ENCODE measurements at regions not wholly inside any gene's neighbourhood (a gene's known extent, or its start where the extent isn't known, plus 50 kb on each side); places are given as distances from the start of the nearest gene placed in this dataset.
"Not testable (repeated sequence)": the region's sequence is repeated elsewhere in the genome, so short reads cannot be mapped to it uniquely, and the experiment has no call there.

DNA sequence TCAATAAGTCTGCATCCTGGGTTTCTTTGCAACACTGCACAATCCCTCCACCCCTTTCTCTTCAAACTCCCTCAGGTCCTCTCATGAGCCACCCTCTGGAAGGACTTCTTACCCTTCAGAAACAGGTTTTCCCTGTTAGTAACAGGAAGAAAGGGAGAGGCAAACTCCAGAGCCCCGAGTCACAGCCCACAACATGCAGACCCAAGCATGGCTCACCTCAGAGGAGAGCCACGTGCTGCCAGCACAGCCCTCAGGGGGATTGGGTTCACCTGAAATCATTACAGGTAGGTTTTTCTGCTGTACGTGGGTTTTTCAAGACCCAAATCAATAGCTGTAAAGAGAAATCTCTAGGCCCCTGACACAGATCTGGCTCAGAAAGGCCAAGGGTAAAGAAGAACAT is 359.7 kb upstream of the ATP10A start:
- Histone ChIP-seq H3F3A (ENCODE audit: insufficient read depth, low read length, poor library complexity, severe bottlenecking) (no peaks in the 10 kb centered on the region), H3K9ac (ENCODE audit: low read length) (no peak overlapping the region), H2AFZ (ENCODE audit: low read depth, low read length) (no peak overlapping the region), H3K4me2 (ENCODE audit: low read length) (no peak overlapping the region), H3K9me3 (ENCODE audit: low read length) (no peaks in the 10 kb centered on the region), H4K20me1 (ENCODE audit: insufficient read depth) (no peaks in the 10 kb centered on the region), H3K4me3 (ENCODE audit: low read length) (no peak overlapping the region), H3K27me3 (ENCODE audit: insufficient read depth, low read depth, low read length) (no peaks in the 10 kb centered on the region), H3K36me3 (ENCODE audit: insufficient read depth, low read length) (no peaks in the 10 kb centered on the region), H3K79me2 (replicated peaks; ENCODE audit: insufficient read depth, low read length) (no peaks in the 10 kb centered on the region), H3K27ac (ENCODE audit: low read length) (no peak overlapping the region), H3K9me2 (ENCODE audit: insufficient read depth, low read length) (no peaks in the 10 kb centered on the region)
- no peak for TF ChIP-seq CTCF (IDR thresholded peaks at IDR 0.05; ENCODE audit: poor library complexity, severe bottlenecking)
- no peak for TF ChIP-seq EZH2 (IDR thresholded peaks at IDR 0.05; ENCODE audit: borderline replicate concordance, insufficient read depth, low read length, poor library complexity, severe bottlenecking)
- no peak for TF ChIP-seq TAF1 (IDR thresholded peaks at IDR 0.05; ENCODE audit: low read depth)
- no peak for TF ChIP-seq RAD21 (conservative IDR thresholded peaks at IDR 0.05)
- TF ChIP-seq EP300 (conservative IDR thresholded peaks at IDR 0.05; ENCODE audit: poor library complexity, severe bottlenecking): no peak
- TF ChIP-seq, protein P1, sequence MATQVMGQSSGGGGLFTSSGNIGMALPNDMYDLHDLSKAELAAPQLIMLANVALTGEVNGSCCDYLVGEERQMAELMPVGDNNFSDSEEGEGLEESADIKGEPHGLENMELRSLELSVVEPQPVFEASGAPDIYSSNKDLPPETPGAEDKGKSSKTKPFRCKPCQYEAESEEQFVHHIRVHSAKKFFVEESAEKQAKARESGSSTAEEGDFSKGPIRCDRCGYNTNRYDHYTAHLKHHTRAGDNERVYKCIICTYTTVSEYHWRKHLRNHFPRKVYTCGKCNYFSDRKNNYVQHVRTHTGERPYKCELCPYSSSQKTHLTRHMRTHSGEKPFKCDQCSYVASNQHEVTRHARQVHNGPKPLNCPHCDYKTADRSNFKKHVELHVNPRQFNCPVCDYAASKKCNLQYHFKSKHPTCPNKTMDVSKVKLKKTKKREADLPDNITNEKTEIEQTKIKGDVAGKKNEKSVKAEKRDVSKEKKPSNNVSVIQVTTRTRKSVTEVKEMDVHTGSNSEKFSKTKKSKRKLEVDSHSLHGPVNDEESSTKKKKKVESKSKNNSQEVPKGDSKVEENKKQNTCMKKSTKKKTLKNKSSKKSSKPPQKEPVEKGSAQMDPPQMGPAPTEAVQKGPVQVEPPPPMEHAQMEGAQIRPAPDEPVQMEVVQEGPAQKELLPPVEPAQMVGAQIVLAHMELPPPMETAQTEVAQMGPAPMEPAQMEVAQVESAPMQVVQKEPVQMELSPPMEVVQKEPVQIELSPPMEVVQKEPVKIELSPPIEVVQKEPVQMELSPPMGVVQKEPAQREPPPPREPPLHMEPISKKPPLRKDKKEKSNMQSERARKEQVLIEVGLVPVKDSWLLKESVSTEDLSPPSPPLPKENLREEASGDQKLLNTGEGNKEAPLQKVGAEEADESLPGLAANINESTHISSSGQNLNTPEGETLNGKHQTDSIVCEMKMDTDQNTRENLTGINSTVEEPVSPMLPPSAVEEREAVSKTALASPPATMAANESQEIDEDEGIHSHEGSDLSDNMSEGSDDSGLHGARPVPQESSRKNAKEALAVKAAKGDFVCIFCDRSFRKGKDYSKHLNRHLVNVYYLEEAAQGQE (IDR thresholded peaks at IDR 0.05; ENCODE audit: borderline replicate concordance): no peak
- TF ChIP-seq POLR2AphosphoS5 (IDR thresholded peaks at IDR 0.05): no peak
- TF ChIP-seq SMC3 (conservative IDR thresholded peaks at IDR 0.05; ENCODE audit: poor library complexity): no peak
- no peak for TF ChIP-seq MXI1 (conservative IDR thresholded peaks at IDR 0.05; ENCODE audit: poor library complexity, severe bottlenecking)

DNA sequence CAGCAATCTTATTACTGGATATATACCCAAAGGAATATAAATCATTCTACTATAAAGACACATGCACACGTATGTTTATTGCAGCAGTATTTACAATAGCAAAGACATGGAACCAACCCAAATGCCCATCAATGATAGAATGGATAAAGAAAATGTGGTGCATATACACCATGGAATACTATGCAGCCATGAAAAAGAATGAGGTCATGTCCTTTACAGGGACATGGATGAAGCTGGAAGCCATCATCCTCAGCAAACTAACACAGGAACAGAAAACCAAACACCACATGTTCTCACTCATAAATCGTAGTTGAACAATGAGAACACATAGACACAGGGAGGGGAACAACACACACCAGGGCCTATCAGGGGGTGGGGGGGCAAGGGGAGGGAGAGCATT is 353.9 kb upstream of the ATP10A start:
- H4K20me1 ChIP-seq (ENCODE audit: insufficient read depth); H3K4me2 ChIP-seq (ENCODE audit: low read length); H3K27me3 ChIP-seq (ENCODE audit: insufficient read depth, low read depth, low read length); H3K9me3 ChIP-seq (ENCODE audit: low read length); H3K36me3 ChIP-seq (ENCODE audit: insufficient read depth, low read length); H3F3A ChIP-seq (ENCODE audit: insufficient read depth, low read length, poor library complexity, severe bottlenecking); H2AFZ ChIP-seq (ENCODE audit: low read depth, low read length); H3K79me2 ChIP-seq (replicated peaks; ENCODE audit: insufficient read depth, low read length); H3K4me3 ChIP-seq (ENCODE audit: low read length); H3K9me2 ChIP-seq (ENCODE audit: insufficient read depth, low read length); H3K9ac ChIP-seq (ENCODE audit: low read length); H3K27ac ChIP-seq (ENCODE audit: low read length): not testable (repeated sequence)

DNA sequence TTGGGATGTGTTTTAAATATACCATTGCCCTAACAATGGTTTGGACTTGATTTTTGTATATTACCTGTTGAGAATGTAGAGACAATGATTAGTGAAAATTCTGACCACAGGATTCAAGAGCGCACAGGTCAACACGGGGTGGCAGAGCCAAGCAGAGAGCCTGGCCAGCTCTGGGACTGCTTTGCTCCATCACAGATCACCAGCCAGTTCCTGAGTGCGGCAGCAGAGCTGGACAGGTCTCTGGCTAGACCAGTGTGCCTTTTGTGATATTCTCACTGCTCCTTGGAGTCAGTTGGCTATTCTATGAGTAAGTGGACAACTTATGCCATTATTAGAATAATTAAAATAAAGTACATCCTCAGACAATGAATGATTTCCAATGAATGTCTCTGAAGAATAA is 351.2 kb upstream of the ATP10A start:
- Histone ChIP-seq H3F3A (ENCODE audit: insufficient read depth, low read length, poor library complexity, severe bottlenecking) (no peaks in the 10 kb centered on the region), H3K9ac (ENCODE audit: low read length) (no peak overlapping the region), H3K9me2 (ENCODE audit: insufficient read depth, low read length) (no peaks in the 10 kb centered on the region), H3K36me3 (ENCODE audit: insufficient read depth, low read length) (no peaks in the 10 kb centered on the region), H3K27ac (ENCODE audit: low read length) (no peak overlapping the region), H3K9me3 (ENCODE audit: low read length) (no peaks in the 10 kb centered on the region), H2AFZ (ENCODE audit: low read depth, low read length) (no peak overlapping the region), H3K4me3 (ENCODE audit: low read length) (no peak overlapping the region), H3K79me2 (replicated peaks; ENCODE audit: insufficient read depth, low read length) (no peaks in the 10 kb centered on the region), H4K20me1 (ENCODE audit: insufficient read depth) (no peaks in the 10 kb centered on the region), H3K27me3 (ENCODE audit: insufficient read depth, low read depth, low read length) (no peaks in the 10 kb centered on the region), H3K4me2 (ENCODE audit: low read length) (no peak overlapping the region)
- TF ChIP-seq EZH2 (IDR thresholded peaks at IDR 0.05; ENCODE audit: borderline replicate concordance, insufficient read depth, low read length, poor library complexity, severe bottlenecking) (no peak), MXI1 (conservative IDR thresholded peaks at IDR 0.05; ENCODE audit: poor library complexity, severe bottlenecking) (no peak), RAD21 (conservative IDR thresholded peaks at IDR 0.05) (no peak), CTCF (IDR thresholded peaks at IDR 0.05; ENCODE audit: poor library complexity, severe bottlenecking) (no peak), POLR2AphosphoS5 (IDR thresholded peaks at IDR 0.05) (no peak), EP300 (conservative IDR thresholded peaks at IDR 0.05; ENCODE audit: poor library complexity, severe bottlenecking) (no peak), TAF1 (IDR thresholded peaks at IDR 0.05; ENCODE audit: low read depth) (no peak), SMC3 (conservative IDR thresholded peaks at IDR 0.05; ENCODE audit: poor library complexity) (no peak)
- TF ChIP-seq, protein P1 (IDR thresholded peaks at IDR 0.05; ENCODE audit: borderline replicate concordance): no peak

All from neural cell (in vitro differentiated cells).